Sigmoid colon (tissue), 6 donors: ENCODE measurements at regions not wholly inside any gene's neighbourhood (a gene's known extent, or its start where the extent isn't known, plus 50 kb on each side); places are given as distances from the start of the nearest gene placed in this dataset.

ENCODE experiments used
- DNase-seq: peaks from one replicate; pipeline ENCODE4 v3.0.0-alpha.2; 2019
- H3K27ac ChIP-seq, 4 donors: fragments of 200-600 bp; sonication (generic); one replicate each; pipeline ENCODE4 v1.5.1; 2016 to 2019; ENCODE audit warnings: mild to moderate bottlenecking in 1 of 4
- H3K27me3 ChIP-seq, 3 donors: fragments of 200-600 bp; sonication (generic); one replicate each; pipeline ENCODE4 v1.5.1; 2019; ENCODE audit warnings: mild to moderate bottlenecking in 1 of 3
- H3K36me3 ChIP-seq, 4 donors: fragments of 200-600 bp; sonication (generic); one replicate each; pipeline ENCODE4 v1.5.1; 2016 to 2019
- H3K4me1 ChIP-seq, 4 donors: fragments of 200-600 bp; sonication (generic); one replicate each; pipeline ENCODE4 v1.5.1; 2017 to 2019
- H3K4me3 ChIP-seq, 4 donors: fragments of 200-600 bp; sonication (generic); one replicate each; pipeline ENCODE4 v1.5.1; 2017 to 2019; ENCODE audit warnings: mild to moderate bottlenecking in 2 of 4, moderate library complexity in 1 of 4
- H3K9me3 ChIP-seq, 4 donors: fragments of 200-600 bp in 3 of 4; sonication (generic) in 3 of 4; one replicate each; pipeline versions ENCODE4 v1.5.1 to v1.6.1; 2013 to 2019
- EP300 ChIP-seq, 4 donors: sonication (generic); formaldehyde crosslinking; IDR thresholded peaks; one replicate each; pipeline ENCODE4 v1.6.1; 2017; ENCODE audit warnings: antibody characterized with exemption in 4 of 4
- POLR2A ChIP-seq, 2 donors: fragments of 450-650 bp; IDR thresholded peaks; one replicate each; pipeline ENCODE4 v1.6.1; 2016; ENCODE audit warnings: antibody characterized with exemption in 2 of 2, mild to moderate bottlenecking in 2 of 2, moderate library complexity in 2 of 2
- POLR2AphosphoS5 ChIP-seq, 4 donors: sonication (generic); formaldehyde crosslinking; IDR thresholded peaks; one replicate each; pipeline ENCODE4 v1.6.1; 2017; ENCODE audit warnings: antibody characterized with exemption in 4 of 4
- WGBS, 2 donors: extraction: QIAGEN DNeasy Blood & Tissue Kit; methylation state at CpG; one replicate each; pipeline ENCODE4 v1.1.7; 2013; 5-methylcytosine and 5-hydroxymethylcytosine counted together
- intact Hi-C: fragments of 100-400 bp; cut with DNase I; formaldehyde crosslinking; loops from one replicate; pipeline ENCODE4 v1.15.1; 2023
- TF ChIP-seq, protein P1 (sequence below), 4 experiments: fragments of 450-650 bp in 3 of 4; fragments of 200-600 bp in 1 of 4; IDR thresholded peaks; one replicate each; pipeline ENCODE4 v1.5.1; 2016 to 2019; ENCODE audit warnings: antibody characterized with exemption in 4 of 4, mild to moderate bottlenecking in 3 of 4, moderate library complexity in 2 of 4
- donor health status: healthy with polysubstance abuse.
- donor health status: healthy.

DNA sequence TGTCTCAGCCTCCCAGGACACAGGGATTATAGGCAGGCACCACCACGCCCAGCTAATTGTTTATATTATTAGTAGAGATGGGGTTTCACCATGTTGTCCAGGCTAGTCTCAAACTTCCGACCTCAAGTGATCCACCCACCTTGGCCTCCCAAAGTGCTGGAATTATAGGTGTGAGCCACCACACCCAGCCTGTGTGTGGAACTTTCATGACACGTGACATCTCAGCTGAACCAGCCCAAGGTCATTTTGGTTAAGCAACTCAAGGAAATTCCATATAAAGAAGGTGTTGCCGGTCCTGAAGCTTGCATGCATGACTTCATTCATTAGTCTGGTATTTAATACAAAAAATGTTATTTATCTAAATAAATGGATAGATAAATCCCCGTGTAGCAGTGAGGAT is 145.5 kb downstream of the AXIN2 start:
- Histone ChIP-seq H3K4me1 (no peaks in the 10 kb centered on the region), H3K27ac (no peak overlapping the region), H3K4me3 (no peak overlapping the region), H3K27me3 (no peaks in the 10 kb centered on the region), H3K36me3 (no peaks in the 10 kb centered on the region), H3K9me3 (peaks cover 0 to 2% (median 0%) of the 10 kb centered on the region in 4 donors)
- 42 to 81% methylated on average over 5 of the region's 5 CpGs for WGBS, 2 donors
- TF ChIP-seq EP300 (IDR thresholded peaks at IDR 0.05) (no peak), POLR2AphosphoS5 (IDR thresholded peaks at IDR 0.05) (no peak), POLR2A (IDR thresholded peaks at IDR 0.05) (no peak)
- TF ChIP-seq, protein P1, sequence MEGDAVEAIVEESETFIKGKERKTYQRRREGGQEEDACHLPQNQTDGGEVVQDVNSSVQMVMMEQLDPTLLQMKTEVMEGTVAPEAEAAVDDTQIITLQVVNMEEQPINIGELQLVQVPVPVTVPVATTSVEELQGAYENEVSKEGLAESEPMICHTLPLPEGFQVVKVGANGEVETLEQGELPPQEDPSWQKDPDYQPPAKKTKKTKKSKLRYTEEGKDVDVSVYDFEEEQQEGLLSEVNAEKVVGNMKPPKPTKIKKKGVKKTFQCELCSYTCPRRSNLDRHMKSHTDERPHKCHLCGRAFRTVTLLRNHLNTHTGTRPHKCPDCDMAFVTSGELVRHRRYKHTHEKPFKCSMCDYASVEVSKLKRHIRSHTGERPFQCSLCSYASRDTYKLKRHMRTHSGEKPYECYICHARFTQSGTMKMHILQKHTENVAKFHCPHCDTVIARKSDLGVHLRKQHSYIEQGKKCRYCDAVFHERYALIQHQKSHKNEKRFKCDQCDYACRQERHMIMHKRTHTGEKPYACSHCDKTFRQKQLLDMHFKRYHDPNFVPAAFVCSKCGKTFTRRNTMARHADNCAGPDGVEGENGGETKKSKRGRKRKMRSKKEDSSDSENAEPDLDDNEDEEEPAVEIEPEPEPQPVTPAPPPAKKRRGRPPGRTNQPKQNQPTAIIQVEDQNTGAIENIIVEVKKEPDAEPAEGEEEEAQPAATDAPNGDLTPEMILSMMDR (IDR thresholded peaks at IDR 0.05): no peak
- intact Hi-C loops: no loop called here
- no peak for DNase-seq

DNA sequence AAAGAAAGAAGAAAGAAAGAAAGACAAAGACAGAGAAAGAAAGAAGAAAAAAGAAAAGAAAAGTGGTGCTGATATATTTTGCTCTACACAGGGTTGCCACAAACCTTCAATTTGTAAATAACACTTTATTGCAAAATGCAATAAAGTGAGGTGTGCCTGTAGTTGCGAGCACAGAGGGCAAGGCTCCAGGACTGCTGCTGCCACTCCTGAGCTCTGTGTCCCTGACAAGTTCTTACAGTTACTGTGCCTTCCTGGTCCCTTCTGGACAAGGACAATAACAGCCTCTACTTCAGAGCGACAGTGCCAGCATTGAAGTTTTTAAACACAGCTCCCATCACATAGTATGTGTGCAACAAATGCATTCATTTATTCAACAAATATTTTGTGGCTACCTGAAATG is 148.1 kb downstream of the AXIN2 start:
- WGBS, 2 donors: 16 to 66% methylated on average over 2 of the region's 2 CpGs
- intact Hi-C loops: no loop called here
- no peak overlapping the region for H3K4me3 ChIP-seq

DNA sequence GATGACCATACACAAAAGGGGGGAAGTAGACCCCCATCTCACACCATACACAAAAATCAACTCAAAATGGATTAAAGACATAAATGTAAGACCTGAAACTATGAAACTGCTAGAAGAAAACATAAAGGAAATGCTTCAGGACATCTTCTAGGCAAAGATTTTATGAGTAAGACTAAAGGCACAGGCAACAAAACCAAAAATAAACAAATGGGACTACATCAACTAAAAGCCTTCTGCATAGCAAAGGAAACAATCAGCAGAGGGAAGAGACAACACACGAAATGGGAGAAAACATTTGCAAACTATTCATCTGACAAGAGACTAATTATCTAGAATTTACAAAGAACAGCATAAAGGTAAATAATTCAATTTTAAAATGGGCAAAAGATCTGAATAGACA is 152.1 kb downstream of the AXIN2 start:
- peaks cover 0 to 2% (median 0%) of the 10 kb centered on the region in 4 donors for H3K9me3 ChIP-seq
- TF ChIP-seq, protein P1 (IDR thresholded peaks at IDR 0.05): no peak
- TF ChIP-seq POLR2A (IDR thresholded peaks at IDR 0.05) (no peak), POLR2AphosphoS5 (IDR thresholded peaks at IDR 0.05) (no peak), EP300 (IDR thresholded peaks at IDR 0.05) (no peak)
- H3K4me3 ChIP-seq: no peak overlapping the region
- DNase-seq: no peak
- H3K27ac ChIP-seq: no peak overlapping the region
- intact Hi-C loops: no loop called here
- H3K27me3 ChIP-seq: no peaks in the 10 kb centered on the region
- no peaks in the 10 kb centered on the region for H3K4me1 ChIP-seq
- 43 to 46% methylated on average over 1 of the region's 1 CpG for WGBS, 2 donors
- H3K36me3 ChIP-seq: no peaks in the 10 kb centered on the region

More for the DNA sequence above, 148.1 kb downstream of the AXIN2 start:
- H3K9me3 ChIP-seq: peaks cover 0 to 2% (median 0%) of the 10 kb centered on the region in 4 donors
- no peak for DNase-seq
- no peak overlapping the region for H3K27ac ChIP-seq
- TF ChIP-seq, protein P1 (IDR thresholded peaks at IDR 0.05): no peak
- no peak for TF ChIP-seq POLR2AphosphoS5 (IDR thresholded peaks at IDR 0.05)
- H3K4me1 ChIP-seq: no peaks in the 10 kb centered on the region
- no peaks in the 10 kb centered on the region for H3K27me3 ChIP-seq
- no peaks in the 10 kb centered on the region for H3K36me3 ChIP-seq

DNA sequence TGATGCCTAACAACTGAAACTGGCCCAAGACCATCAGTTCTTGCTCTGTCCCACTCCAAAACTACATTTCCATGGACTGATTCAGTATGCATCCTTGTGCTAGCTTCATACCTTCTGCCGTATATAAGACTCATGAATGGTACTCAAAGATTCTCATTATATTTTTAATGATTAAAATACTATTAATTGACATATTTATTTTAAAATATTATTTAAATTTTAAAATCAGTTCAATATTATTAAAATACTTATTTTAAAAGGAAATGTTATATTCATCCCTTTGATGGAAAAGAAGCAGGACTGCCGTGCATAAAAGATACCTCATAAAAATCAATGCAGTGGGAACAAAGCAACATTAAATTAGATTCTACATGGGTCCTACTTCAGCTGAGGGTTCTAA is 153.4 kb downstream of the AXIN2 start:
- intact Hi-C loops: no loop called here
- H3K36me3 ChIP-seq: no peaks in the 10 kb centered on the region
- no peak for DNase-seq
- no peak overlapping the region for H3K27ac ChIP-seq
- TF ChIP-seq POLR2A (IDR thresholded peaks at IDR 0.05) (no peak), EP300 (IDR thresholded peaks at IDR 0.05) (no peak), POLR2AphosphoS5 (IDR thresholded peaks at IDR 0.05) (no peak)
- TF ChIP-seq, protein P1 (IDR thresholded peaks at IDR 0.05): no peak
- H3K27me3 ChIP-seq: no peaks in the 10 kb centered on the region
- 94 to 95% methylated on average over 2 of the region's 2 CpGs for WGBS, 2 donors
- H3K4me3 ChIP-seq: no peak overlapping the region
- no peaks in the 10 kb centered on the region for H3K4me1 ChIP-seq
- H3K9me3 ChIP-seq: peaks cover 0 to 2% (median 0%) of the 10 kb centered on the region in 4 donors

DNA sequence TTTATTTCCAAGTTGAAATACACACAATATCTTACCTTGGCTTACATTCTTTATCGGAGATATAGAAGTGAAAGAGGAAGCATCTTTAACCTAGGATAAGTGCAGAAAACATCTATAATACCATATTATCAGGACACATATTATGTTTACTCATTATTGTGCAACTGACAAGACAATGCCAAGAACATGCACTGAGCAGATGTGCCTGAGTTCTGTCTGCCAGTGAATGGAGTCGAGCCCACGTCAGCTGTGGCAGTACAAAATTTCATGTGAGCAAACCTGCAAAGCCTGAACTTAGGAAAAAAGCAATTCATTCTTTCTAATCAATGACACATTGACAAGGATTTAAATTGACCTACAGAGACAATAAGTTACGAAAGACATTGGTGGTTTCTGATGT is 154.4 kb downstream of the AXIN2 start:
- intact Hi-C loops: no loop called here
- peaks cover 0 to 2% (median 0%) of the 10 kb centered on the region in 4 donors for H3K9me3 ChIP-seq
- no peak overlapping the region for H3K4me3 ChIP-seq
- no peak for TF ChIP-seq EP300 (IDR thresholded peaks at IDR 0.05)
- TF ChIP-seq, protein P1 (IDR thresholded peaks at IDR 0.05): no peak
- no peak for TF ChIP-seq POLR2A (IDR thresholded peaks at IDR 0.05)
- TF ChIP-seq POLR2AphosphoS5 (IDR thresholded peaks at IDR 0.05): no peak
- H3K4me1 ChIP-seq: no peaks in the 10 kb centered on the region
- no peak for DNase-seq
- WGBS, 2 donors: 69 to 75% methylated on average over 4 of the region's 4 CpGs
- no peak overlapping the region for H3K27ac ChIP-seq
- no peaks in the 10 kb centered on the region for H3K27me3 ChIP-seq
- H3K36me3 ChIP-seq: no peaks in the 10 kb centered on the region
